ENCODE measurements at regions not wholly inside any gene's neighbourhood (a gene's known extent, or its start where the extent isn't known, plus 50 kb on each side); places are given as distances from the start of the nearest gene placed in this dataset.

DNA sequence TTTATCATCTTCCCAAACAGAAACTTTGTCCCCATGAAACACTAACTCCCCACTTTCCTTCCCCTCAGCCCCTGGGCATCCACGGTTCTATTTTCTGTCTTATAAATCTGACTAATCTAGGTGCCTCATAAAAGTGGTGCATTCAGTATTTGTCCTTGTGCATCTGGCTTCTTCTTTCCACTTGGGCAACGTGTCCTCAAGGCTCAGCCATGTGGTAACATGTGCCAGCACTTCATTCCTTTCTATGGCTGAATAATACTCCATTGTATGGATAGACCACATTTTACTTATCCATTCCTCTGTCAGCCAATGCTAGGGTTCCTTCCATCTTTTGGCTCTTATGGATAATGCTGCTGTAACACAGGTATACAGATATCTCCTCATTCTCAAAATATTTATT lies 305.0 kb upstream of the RUNX1 start:
- TF ChIP-seq, protein P1, sequence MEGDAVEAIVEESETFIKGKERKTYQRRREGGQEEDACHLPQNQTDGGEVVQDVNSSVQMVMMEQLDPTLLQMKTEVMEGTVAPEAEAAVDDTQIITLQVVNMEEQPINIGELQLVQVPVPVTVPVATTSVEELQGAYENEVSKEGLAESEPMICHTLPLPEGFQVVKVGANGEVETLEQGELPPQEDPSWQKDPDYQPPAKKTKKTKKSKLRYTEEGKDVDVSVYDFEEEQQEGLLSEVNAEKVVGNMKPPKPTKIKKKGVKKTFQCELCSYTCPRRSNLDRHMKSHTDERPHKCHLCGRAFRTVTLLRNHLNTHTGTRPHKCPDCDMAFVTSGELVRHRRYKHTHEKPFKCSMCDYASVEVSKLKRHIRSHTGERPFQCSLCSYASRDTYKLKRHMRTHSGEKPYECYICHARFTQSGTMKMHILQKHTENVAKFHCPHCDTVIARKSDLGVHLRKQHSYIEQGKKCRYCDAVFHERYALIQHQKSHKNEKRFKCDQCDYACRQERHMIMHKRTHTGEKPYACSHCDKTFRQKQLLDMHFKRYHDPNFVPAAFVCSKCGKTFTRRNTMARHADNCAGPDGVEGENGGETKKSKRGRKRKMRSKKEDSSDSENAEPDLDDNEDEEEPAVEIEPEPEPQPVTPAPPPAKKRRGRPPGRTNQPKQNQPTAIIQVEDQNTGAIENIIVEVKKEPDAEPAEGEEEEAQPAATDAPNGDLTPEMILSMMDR (IDR thresholded peaks at IDR 0.05), result no peak
- TF ChIP-seq POLR2A (IDR thresholded peaks at IDR 0.05), result no peak

All from adrenal gland (tissue), 5 donors.